ENCODE measurements at regions not wholly inside any gene's neighbourhood (a gene's known extent, or its start where the extent isn't known, plus 50 kb on each side); places are given as distances from the start of the nearest gene placed in this dataset.
"Not testable (repeated sequence)": the region's sequence is repeated elsewhere in the genome, so short reads cannot be mapped to it uniquely, and the experiment has no call there.

DNA sequence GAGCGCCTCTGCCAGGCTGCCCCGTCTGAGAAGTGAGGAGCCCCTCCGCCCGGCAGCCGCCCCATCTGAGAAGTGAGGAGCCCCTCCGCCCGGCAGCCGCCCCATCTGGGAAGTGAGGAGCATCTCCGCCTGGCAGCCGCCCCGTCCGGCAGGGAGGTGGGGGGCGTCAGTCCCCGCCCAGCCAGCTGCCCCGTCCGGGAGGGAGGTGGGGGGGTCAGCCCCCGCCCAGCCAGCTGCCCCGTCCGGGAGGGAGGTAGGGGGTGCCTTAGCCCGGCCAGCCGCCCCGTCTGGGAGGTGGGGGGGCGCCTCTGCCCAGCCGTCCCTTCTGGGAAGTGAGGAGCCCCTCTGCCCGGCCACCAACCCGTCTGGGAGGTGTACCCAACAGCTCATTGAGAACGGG lies 75.4 kb upstream of the DIO2 start:
- TF ChIP-seq, protein P1, sequence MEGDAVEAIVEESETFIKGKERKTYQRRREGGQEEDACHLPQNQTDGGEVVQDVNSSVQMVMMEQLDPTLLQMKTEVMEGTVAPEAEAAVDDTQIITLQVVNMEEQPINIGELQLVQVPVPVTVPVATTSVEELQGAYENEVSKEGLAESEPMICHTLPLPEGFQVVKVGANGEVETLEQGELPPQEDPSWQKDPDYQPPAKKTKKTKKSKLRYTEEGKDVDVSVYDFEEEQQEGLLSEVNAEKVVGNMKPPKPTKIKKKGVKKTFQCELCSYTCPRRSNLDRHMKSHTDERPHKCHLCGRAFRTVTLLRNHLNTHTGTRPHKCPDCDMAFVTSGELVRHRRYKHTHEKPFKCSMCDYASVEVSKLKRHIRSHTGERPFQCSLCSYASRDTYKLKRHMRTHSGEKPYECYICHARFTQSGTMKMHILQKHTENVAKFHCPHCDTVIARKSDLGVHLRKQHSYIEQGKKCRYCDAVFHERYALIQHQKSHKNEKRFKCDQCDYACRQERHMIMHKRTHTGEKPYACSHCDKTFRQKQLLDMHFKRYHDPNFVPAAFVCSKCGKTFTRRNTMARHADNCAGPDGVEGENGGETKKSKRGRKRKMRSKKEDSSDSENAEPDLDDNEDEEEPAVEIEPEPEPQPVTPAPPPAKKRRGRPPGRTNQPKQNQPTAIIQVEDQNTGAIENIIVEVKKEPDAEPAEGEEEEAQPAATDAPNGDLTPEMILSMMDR (IDR thresholded peaks at IDR 0.05; ENCODE audit: insufficient read depth, low read length): not testable (repeated sequence)
- TF ChIP-seq, protein P2, sequence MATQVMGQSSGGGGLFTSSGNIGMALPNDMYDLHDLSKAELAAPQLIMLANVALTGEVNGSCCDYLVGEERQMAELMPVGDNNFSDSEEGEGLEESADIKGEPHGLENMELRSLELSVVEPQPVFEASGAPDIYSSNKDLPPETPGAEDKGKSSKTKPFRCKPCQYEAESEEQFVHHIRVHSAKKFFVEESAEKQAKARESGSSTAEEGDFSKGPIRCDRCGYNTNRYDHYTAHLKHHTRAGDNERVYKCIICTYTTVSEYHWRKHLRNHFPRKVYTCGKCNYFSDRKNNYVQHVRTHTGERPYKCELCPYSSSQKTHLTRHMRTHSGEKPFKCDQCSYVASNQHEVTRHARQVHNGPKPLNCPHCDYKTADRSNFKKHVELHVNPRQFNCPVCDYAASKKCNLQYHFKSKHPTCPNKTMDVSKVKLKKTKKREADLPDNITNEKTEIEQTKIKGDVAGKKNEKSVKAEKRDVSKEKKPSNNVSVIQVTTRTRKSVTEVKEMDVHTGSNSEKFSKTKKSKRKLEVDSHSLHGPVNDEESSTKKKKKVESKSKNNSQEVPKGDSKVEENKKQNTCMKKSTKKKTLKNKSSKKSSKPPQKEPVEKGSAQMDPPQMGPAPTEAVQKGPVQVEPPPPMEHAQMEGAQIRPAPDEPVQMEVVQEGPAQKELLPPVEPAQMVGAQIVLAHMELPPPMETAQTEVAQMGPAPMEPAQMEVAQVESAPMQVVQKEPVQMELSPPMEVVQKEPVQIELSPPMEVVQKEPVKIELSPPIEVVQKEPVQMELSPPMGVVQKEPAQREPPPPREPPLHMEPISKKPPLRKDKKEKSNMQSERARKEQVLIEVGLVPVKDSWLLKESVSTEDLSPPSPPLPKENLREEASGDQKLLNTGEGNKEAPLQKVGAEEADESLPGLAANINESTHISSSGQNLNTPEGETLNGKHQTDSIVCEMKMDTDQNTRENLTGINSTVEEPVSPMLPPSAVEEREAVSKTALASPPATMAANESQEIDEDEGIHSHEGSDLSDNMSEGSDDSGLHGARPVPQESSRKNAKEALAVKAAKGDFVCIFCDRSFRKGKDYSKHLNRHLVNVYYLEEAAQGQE (IDR thresholded peaks at IDR 0.05; ENCODE audit: insufficient replicate concordance, low read depth): not testable (repeated sequence)

Data from HL-60 (cell line).